Astrocyte (in vitro differentiated cells and primary cell): ENCODE measurements at regions not wholly inside any gene's neighbourhood (a gene's known extent, or its start where the extent isn't known, plus 50 kb on each side); places are given as distances from the start of the nearest gene placed in this dataset.

ENCODE experiments used
- EZH2 ChIP-seq: IDR thresholded peaks from 2 replicates; pipeline ENCODE4 v1.6.1; 2012; ENCODE audit warnings: mild to moderate bottlenecking, low read length, inconsistent platforms; ENCODE audit not compliant: insufficient read depth
- TF ChIP-seq, protein P1 (sequence below): IDR thresholded peaks from 2 replicates; pipeline ENCODE4 v1.5.1; 2011; ENCODE audit warnings: low read depth, mild to moderate bottlenecking, inconsistent platforms, low read length, moderate library complexity; ENCODE audit not compliant: insufficient read depth

DNA sequence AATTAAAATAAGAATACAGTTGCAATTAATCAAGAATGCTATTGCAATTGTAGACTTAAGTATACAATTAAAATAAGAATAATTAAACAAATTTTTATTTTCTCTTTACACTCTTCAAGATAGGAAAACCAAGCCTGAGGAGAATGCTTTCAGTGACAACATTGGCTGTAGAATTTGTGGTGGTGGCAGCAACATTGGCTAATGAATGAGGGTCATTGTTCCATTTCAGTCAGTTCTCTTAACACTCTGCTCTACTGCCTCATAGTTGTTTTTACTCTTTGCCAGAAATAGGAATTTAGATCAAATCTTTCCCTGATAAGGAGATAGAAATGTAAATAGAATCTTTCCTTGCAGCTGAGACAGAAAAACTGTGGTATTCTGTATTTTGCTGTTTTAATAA lies 391.6 kb downstream of the PCDH20 start:
- TF ChIP-seq, protein P1, sequence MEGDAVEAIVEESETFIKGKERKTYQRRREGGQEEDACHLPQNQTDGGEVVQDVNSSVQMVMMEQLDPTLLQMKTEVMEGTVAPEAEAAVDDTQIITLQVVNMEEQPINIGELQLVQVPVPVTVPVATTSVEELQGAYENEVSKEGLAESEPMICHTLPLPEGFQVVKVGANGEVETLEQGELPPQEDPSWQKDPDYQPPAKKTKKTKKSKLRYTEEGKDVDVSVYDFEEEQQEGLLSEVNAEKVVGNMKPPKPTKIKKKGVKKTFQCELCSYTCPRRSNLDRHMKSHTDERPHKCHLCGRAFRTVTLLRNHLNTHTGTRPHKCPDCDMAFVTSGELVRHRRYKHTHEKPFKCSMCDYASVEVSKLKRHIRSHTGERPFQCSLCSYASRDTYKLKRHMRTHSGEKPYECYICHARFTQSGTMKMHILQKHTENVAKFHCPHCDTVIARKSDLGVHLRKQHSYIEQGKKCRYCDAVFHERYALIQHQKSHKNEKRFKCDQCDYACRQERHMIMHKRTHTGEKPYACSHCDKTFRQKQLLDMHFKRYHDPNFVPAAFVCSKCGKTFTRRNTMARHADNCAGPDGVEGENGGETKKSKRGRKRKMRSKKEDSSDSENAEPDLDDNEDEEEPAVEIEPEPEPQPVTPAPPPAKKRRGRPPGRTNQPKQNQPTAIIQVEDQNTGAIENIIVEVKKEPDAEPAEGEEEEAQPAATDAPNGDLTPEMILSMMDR, result no peak
- no peak for TF ChIP-seq EZH2
